HG03457 (cell line): ENCODE measurements at regions not wholly inside any gene's neighbourhood (a gene's known extent, or its start where the extent isn't known, plus 50 kb on each side); places are given as distances from the start of the nearest gene placed in this dataset.

Source experiments
- ATAC-seq: cut with Tn5 transposase; IDR thresholded peaks from one replicate; pipeline ENCODE4 v1.9.1; 2021; ENCODE audit warnings: moderate number of reproducible peaks; ENCODE audit not compliant: unreplicated experiment

DNA sequence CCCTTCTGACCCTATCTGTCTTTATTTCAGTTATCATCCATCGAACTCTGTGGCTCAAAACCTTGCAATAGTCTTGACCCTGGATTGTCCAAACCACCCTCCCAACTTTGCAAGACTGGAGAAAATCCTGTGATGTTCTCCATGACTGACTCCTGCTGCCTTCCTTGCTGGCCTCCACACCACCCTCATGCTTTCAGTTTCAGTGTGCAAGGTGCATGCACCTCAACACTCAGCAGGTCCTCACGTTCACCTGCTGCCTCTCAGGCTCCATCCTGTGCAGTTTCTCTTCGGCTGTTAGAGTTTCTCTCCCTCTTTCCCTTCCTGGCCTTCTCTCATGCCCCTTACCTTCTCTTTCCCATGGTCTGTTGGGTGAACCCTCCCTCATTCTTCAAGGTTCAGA, 59.4 kb upstream of the ASIC2 start:
- no peak for ATAC-seq

DNA sequence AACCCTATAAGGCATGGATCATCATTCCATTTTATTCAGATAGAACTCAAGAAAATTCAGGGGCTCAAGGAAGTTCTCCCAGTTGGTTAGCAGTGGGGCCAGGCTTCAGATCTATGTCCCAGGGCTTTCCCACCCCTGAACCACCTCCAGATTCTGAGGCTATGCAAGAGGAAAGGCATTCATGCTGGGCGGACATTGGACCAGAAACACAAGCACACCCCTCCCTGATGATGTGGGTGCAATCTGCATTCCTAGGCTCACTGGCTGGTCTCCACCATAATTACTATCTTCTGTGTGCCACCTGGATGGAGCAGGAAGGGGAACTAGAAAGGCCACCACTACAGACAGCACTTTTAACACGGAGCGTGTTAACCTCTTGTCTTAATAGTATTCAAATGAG, 63.2 kb upstream of the ASIC2 start:
- ATAC-seq = no peak

DNA sequence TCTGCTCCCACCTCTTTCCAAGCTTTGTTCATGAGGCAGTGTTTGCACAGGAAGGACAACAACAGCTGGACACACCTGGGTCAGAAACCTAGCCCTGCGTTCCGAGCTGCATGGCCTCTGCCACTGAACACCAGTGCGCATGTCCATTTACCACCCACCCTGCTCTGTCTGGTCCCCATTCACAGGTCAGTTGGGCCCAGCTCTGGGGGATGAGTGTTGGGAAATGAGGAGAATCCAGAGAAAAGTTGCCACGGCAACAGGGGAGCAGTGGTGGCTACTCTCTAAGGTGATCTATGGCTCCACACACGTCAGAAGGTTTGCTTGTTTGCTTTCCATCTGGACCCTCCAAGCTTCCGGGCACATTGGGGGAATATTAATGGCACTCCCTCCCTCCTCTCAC, 70.4 kb upstream of the ASIC2 start:
- ATAC-seq = no peak

DNA sequence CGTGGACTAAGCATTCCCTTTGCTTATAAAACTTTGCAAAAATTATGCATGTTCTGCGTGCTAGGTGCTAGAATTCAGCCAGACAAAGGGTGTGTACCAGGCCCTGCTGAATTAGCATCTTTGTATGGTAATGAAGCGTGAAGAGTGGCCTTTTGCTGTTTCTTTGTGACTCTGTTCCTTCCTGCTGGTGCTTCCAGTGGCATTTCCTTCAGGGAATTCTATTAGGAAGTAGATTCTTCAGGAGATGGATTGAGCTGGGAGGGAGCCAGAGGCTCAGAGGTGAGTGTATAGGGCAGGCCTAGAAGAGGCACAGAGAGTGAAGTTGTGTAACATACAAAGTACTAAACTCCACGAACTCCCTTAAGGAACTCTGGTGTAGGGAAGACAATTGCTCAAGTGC, 73.9 kb upstream of the ASIC2 start:
- ATAC-seq = no peak

DNA sequence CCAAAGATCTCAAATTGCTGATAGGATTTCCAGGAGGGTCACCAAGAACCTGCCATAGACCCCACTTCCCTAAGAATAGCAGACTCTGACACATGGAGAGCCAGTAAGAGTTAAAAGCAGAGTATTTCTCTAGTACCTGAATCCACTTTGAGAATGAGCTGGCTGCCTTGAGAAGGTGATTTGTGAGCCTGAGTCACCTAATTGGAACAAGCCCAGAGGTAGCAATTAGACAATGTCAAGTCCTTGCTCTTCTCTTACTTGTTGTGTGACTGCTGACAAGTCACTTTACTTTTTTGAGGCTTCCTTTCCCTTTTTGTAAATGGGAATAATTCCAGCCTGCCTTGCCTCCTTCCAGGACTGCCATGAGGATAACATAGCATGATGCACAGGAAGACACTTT, 76.1 kb upstream of the ASIC2 start:
- ATAC-seq = no peak

DNA sequence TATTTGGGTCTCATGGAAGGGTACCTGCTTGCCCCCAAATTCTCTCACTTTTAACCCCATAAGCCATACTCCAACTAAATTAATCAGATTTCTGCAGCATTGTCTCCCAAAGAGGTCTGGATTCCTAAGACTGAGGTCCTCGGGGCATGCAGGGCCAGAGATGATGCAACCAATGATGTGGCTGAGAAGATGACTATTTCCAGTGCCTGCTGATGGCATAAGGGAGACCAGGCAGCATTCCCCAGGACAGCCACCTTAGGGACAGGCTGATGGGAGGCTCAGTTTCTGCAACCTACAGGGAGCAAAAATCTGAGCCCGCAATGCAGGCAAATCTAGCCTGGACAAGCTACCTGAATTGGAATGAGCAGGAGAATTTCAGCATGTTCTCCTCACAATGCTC, 76.8 kb upstream of the ASIC2 start:
- no peak for ATAC-seq

DNA sequence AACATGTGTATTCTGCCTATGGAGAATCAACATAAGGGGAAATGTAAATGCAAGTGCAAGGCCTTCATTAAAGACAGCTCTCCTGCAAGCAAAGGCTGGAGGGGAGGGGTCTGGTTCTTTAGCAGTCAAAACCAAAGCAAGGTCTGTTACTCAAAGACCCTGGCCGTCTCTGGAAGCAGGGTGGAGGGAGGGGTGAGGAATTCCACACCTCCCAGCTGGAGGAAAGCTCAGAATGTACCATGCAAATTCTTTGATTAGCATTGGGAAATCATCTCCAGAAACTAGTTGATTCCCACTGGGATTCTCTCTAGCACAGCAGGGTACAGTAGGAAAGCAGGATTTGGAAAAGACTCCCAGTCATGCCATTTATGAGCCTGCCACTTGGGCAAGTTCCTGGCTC, 77.3 kb upstream of the ASIC2 start:
- no peak for ATAC-seq

DNA sequence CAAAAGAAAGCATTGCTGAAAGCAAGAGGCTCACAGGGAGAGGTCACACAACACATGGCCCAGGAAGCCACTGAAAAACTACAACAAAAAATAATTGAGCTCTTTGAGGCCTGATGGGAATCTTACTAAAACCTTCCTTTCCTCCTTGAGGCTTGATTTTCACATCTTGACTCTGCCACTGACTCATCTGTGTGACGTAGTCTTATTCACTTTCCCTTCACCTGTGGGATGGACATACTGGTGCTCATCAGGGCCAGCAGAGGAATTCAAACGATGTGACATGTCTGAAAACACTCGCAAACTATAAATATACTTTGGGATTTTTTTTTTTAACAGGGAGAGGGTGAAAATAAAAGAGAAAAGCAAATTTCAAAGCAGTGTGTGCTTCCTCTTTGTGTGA, 78.3 kb upstream of the ASIC2 start:
- no peak for ATAC-seq

DNA sequence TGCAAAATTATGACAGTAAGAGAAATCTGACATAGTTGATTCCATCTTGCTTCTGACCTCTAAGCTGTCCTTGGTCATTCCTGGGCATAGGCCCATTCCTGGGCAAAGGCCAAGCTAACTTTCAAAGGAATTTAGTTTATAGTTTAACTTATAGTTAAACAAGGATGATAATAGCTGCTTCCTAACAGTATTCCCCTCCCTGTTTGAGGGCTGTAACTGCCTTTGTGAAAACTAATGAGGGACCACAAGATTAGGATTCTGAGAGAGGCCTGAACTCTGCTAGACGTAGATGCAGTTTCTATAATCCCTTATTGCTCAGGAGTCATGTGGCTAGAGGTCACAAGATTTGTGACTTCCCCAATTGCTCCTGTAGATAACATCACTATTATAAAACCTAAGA, 80.2 kb upstream of the ASIC2 start:
- no peak for ATAC-seq

DNA sequence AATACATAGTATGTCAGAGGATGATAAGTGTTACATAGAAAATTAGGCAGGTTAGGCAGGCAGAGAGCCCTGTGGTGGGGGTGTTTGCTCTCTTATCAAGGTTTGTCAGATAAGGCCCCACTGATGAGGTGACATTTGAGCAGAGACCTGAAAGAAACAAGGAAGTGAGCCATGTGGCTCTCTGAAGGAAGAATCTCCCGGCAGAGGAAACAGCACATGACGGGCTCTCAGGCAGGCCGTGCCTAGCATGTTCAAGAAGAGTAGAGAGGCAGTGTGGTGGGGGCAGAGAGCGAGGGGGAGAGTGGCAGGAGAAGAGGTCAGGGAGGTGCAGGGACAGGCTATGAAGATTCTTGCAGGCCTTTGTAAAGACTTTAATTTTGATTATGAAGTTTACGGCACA, 82.0 kb upstream of the ASIC2 start:
- no peak for ATAC-seq

DNA sequence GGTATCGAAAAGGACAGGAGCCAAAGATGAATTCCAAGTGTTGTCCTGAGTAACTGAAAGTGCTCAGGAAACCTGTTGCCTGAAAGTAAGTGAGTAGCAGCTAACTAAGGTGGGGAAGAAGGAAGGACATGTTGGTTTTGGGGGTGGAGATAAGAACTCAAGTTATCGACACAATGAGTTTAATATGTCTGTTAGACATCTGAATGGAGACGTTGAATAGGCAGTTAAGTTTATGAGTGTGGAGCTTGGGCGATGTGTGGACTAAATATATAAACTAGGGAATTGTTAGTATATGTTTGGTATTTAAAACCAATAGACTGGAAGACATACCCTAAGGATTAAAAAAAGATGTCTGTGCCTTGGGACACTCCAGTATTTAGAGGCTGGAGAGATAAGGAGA, 82.7 kb upstream of the ASIC2 start:
- ATAC-seq = no peak

DNA sequence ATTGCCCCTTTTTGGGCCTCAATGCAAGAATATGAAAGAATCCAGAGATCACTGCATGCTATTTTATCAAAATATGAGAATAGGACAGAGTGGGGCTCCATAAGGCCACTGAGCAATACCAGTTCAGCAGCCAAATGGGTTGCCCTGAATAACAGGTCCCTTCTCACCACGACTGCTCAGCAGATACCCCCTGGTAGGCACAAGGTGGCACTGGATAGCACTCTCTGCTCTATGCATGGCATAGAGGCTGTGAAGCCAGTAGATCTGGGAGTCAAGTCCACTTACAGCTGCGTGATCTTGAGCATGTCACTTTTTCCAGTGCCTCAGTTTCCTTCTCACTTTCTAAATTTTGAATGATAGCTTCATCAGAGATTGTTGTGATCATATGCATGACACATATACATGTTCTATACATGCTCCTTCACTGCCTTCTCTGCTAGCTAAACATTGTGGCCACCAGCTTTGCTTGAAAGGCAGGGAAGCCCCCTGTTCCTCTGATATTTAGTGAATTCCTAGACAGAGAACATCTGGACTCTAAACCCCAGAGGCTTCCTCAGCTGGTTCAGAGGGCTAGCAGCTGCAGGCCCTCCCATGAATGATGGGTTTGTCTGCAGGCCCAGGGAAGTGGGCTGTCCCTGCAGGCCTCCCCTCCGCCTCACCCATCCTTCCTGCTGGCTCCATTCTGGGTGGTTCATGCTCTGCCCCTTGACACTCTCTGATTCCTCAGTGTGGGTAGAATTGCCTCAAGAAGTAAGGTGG, 84.9 kb upstream of the ASIC2 start:
- ATAC-seq = no peak

DNA sequence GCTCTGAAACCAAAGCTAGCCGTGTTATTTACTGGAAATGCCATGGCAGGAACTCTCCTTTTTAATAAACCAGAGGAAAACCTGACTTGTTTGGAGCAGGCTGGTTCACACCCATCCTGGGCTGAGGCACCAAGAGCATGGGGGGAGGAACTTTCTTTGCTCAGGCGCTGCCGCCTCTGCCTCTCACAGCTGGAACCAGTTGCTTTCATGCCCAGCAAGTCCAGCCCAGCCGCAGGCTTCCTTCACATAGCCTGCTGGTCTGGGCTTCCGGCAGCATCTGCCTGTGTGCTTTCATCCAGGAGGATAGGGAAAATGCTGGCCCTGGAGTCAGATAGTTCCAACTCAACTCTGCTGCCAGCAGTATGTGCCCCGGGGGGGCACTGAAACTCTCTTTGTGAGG, 88.1 kb upstream of the ASIC2 start:
- no peak for ATAC-seq

DNA sequence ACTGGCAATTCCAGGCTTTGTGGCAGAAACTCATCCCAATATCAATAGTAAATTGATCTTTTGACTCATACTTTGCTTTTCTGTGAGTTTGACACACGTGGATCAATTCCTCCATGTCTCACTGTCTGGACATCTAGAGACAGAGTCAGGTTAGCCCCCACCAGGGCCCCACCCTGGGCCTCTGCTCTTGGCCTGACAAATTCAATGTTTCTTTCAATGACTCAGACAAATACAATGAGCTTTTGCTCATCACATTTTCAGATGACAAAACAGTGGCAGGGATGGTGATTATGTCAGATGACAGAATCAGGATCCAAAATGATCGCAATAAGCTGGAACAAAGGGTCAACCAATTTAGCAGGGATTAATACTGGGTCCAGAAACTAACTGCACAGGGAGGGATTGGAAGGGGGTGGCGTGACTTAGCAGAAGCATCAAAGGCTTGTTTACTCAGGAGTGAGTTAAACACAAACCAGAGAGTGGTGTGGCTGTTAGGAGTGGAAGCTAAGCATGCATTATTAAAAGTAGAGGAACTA, 90.5 kb upstream of the ASIC2 start:
- ATAC-seq = no peak

DNA sequence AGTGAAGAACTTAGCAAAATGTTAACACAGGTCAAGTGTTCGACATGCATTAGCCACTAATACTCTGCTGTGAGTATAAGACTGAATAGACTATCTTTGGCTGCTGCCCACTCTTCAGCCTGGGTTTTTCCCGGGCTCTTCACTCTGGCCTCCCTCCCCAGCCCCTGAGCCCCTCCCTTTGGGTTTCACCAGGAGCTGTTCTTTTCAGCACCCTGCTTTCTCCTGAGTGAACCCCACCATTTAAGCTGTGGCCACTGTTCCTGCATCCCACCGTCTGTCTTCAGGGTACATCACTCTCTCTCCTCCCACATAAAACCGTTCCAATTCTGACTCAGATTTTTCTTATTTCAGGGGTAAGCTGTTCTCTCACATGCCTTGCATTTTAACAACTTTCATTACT, 92.0 kb upstream of the ASIC2 start:
- no peak for ATAC-seq

DNA sequence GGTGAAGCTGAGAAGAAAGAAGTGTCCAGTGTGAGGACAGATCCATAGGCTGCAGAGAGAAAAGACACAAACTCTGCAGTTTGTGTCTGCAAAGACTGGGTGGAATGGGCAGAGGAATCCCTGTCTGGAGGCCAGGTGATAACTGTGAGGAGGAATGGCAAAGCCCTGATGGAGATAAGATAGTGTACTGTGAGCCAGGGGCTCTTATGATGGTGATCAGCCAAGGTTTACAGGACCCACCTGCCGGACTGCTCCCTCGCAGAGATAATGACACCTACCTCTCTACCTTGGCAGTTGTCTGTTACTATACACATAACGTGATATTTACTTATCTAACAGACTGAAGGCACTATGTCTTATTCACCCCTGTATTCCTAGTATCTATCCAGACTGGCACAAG, 92.6 kb upstream of the ASIC2 start:
- ATAC-seq = no peak

DNA sequence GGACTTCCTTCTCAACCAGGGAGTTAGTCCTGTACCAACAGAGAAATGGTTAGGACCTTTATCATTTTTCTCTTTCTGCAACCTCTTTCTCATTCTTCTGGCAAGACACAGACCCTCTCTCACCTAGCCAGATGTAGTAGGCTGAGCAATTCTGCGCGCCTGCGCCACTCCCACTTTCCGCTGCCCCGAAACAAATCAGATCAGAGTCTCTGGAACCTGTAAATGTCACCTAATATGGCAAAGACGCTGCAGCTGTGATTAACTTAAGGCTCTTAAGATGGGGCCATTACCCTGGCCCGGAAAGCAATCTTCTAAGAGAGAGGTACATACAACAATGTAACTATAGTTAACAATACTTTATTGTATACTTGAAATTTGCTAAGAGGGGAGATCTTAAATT, 94.3 kb upstream of the ASIC2 start:
- no peak for ATAC-seq

DNA sequence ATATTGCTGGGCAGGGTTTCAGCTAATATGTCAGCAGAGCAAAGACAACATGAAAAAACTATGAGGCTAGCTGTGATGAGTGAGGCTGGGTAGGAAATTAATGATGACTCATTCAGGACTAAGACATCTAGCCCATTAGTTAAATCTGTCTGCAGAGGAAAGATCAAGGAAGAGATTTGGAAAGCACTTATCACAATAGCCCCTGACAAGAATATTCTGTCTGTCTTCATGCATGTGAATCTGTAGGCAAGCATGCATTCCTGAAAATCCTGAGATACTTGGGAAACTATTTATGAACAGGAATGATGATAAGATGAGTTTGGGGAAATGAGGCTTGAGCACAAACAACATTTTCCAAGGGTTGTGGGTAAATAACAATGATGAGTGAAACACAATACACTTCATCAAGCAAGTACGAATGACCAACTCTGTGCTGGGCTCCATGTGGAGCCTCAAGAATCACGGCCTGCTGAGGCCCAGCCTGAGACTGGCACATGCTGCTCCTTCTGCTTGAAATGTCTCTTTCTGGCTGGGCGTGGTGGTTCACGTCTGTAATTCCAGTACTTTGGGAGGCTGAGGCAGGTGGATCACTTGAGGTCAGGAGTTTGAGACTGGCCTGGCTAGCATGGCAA, 96.5 kb upstream of the ASIC2 start:
- no peak for ATAC-seq

DNA sequence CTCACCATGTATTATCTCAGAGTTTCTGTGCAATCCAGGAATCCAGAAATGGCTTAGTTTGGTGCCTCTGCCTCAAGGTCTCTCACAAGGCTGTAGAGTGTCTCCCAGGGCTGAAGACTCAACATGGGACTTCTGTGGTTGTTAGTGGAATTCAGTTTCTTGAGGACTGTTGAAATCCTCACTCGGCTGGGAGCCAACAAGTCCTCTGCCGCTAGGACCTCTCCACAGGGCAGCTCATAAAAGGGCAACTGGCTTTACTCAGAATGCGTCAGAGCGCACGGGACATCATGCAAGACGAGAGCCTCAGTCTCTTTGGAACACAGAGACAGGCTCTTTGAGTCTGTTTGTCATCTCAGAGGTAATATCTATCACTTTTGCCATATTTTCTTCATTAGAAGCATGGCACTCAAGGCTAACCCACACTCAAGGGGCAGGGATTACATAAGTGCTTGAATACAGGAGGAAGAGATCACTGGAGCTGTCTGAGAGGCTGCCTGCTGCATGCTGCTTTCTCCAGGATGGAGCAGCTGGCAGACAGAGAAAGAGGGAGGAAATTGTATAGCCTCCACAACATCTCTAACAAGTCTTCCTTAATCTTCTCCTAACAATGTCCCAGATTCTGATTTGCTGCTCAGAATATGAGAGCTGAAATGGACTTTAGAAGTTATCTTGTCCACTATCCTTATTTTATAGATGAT, 97.5 kb upstream of the ASIC2 start:
- ATAC-seq = no peak

DNA sequence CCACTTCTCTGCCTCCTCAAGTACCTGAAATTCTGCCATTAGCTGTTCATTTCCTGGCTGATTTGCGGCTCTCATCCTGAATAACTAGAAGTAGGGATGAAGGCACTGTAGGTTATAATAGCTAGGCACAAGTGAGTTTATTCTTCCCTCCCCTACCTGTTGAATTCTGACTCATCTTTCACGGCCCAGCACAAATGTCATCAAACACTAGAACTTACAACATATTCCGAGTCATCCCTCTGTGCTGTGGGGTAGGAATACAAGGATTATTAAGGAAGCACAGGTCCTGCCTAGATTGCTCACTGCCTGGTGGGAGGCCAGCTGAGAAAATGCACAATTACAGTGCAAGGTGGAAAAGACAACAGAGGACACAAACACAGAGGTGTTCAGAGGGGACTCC, 103.7 kb upstream of the ASIC2 start:
- ATAC-seq = no peak

DNA sequence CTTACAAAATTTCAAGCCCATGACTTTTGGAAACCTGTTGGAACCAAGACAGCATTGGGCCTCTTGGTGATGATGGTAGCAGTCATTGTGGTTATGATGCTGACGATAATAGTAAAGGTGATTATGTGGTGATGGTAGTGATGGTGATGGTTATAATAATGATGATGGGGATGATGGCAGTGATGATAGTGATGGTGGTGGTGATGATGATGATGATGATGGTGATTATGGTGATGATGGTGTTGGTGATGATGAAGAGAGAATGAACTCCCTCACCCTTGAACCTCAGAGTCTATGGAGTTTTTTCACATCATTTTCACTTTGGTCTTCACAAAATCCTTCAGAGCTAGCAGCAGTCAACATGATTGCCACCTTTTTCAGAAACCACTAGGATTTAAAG, 105.3 kb upstream of the ASIC2 start:
- ATAC-seq = no peak

DNA sequence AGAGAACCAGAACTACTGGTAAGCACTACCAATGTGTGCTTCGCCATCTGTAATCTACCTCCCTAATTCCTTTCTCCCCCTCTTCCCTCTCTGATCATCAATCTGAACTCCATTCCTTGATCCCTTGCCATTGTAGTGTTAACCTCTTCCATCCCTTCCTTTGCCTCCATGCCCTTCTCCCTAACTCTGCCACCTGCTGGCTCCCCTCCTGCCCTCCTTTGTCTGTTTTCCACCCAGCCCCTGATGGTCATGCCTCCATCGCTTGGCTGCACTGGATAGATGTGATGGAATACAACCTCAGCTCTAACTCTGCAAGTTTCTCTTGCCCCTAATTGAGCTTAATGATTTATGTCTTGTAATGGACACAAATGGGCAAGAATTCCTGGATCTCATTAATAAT, 108.2 kb upstream of the ASIC2 start:
- ATAC-seq = no peak
